ENCODE measurements at regions not wholly inside any gene's neighbourhood (a gene's known extent, or its start where the extent isn't known, plus 50 kb on each side); places are given as distances from the start of the nearest gene placed in this dataset.

GRCh38 chr21:22364163-22364562 lies 1366.0 kb downstream of the NCAM2 start:
- no peak for TF ChIP-seq POLR2A (IDR thresholded peaks at IDR 0.05)
- TF ChIP-seq CTCF (IDR thresholded peaks at IDR 0.05), result no peak

All from right lobe of liver (tissue), 4 donors.